KOPT-K1 (cell line): ENCODE measurements at regions not wholly inside any gene's neighbourhood (a gene's known extent, or its start where the extent isn't known, plus 50 kb on each side); places are given as distances from the start of the nearest gene placed in this dataset.

ENCODE experiments used
- H3K27ac ChIP-seq: fragments of 200-600 bp; sonication (generic); 2 replicates; pipeline ENCODE4 v1.5.1; 2016; ENCODE audit warnings: antibody characterized with exemption, mild to moderate bottlenecking, low read depth, low read length; ENCODE audit not compliant: poor library complexity, severe bottlenecking
- H3K36me3 ChIP-seq: fragments of 200-600 bp; sonication (generic); 2 replicates; pipeline ENCODE4 v1.5.1; 2017; ENCODE audit warnings: antibody characterized with exemption, mild to moderate bottlenecking, low read length, moderate library complexity; ENCODE audit not compliant: insufficient read depth
- H3K9me3 ChIP-seq: fragments of 200-600 bp; sonication (generic); 2 replicates; pipeline ENCODE4 v1.5.1; 2017; ENCODE audit warnings: antibody characterized with exemption, low read length, mild to moderate bottlenecking; ENCODE audit not compliant: insufficient read depth, poor library complexity, severe bottlenecking

DNA sequence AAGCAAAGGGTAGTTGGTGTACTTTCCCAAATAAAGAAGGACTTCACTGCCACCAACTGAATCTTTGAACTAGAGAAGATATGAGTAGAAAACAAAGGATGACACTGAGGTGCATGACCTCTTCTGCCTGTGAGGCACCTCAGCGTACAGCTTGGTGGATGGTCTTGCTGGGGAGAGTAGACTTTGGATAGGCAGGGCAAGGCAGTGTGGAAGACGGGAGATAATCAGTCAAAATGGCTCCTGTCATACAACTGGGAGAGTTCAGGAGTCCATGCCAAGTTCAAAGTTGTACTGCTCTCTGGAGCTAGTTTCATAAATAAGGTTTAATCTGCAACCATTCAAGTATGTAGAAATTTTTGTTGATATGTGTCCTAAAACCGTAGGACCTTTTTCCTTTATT lies 143.4 kb downstream of the BARHL2 start:
- H3K27ac ChIP-seq, result no peak overlapping the region
- H3K36me3 ChIP-seq, result no peaks in the 10 kb centered on the region
- no peaks in the 10 kb centered on the region for H3K9me3 ChIP-seq

- Histone ChIP-seq H3K9me3 (no peaks in the 10 kb centered on the region), H3K36me3 (no peaks in the 10 kb centered on the region)
These were observed 144.7 kb downstream of the BARHL2 start for GRCh38 chr1:90572446-90572845.

DNA sequence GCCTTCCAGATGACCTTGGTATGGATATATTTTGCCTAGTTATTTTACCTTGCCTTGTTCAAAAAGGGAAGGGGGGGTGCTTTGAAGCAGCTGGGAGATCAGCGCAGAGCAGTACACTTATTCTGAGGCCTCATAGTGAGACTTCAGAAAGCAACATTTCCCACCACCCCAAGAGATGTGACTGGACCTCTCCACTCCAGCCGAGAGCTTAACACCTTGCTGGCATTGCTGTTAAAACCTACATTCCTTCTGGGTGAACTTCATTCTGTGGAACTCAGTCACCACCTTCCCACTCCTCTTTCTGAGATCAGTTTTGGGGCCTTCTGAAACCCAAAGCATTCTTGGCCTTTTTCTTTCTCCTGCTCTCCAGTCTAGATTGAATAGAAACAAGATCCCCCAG lies 148.7 kb downstream of the BARHL2 start:
- no peaks in the 10 kb centered on the region for H3K9me3 ChIP-seq
- no peaks in the 10 kb centered on the region for H3K36me3 ChIP-seq
- H3K27ac ChIP-seq, result no peak overlapping the region

More at GRCh38 chr1:90572446-90572845, 144.7 kb downstream of the BARHL2 start:
- no peak overlapping the region for H3K27ac ChIP-seq

DNA sequence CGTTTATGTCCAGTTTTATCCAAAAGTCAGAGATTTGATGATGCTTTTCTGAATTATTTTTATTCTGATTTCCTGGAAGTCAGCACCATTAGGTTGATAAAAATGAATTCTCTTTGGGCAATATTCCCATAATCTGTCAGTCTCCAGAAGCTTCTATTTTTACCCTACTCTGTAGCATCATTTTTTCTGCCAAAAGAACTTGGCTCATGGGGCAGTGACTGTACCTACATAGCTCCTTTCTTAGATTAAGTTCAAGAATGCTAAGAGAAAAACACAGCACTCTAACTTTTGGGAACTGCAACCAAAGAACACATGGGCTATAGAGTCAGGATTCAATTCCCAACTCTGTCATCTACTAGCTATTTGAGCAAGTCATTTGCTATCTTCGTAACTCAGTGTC lies 152.9 kb downstream of the BARHL2 start:
- no peaks in the 10 kb centered on the region for H3K9me3 ChIP-seq
- H3K36me3 ChIP-seq, result no peaks in the 10 kb centered on the region
- H3K27ac ChIP-seq, result no peak overlapping the region

DNA sequence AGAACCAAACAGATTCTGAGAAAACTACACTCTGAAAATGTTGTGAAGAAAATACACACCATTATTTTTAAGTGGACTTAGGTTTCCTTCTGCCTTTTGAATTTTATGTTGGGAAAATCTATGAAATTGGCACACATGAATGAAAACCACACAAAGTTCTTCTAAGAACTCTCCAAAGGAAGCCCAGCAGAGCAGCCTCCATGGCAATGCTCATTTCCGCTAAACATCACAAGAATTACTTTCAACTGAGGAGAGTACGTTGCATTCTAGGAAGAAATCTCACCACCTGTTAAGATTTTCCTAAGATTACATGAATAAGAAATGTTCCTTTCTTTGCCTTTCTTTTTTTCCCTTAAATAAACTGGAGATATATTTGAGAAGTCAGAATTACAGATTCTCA lies 154.2 kb downstream of the BARHL2 start:
- Histone ChIP-seq H3K9me3 (no peaks in the 10 kb centered on the region), H3K36me3 (no peaks in the 10 kb centered on the region), H3K27ac (no peak overlapping the region)

- Histone ChIP-seq H3K27ac (no peak overlapping the region), H3K9me3 (no peaks in the 10 kb centered on the region), H3K36me3 (no peaks in the 10 kb centered on the region)
These were observed 155.2 kb downstream of the BARHL2 start for GRCh38 chr1:90561911-90562310.

GRCh38 chr1:90561103-90561783 lies 155.9 kb downstream of the BARHL2 start:
- no peaks in the 10 kb centered on the region for H3K9me3 ChIP-seq
- H3K27ac ChIP-seq, result no peak overlapping the region
- no peaks in the 10 kb centered on the region for H3K36me3 ChIP-seq

DNA sequence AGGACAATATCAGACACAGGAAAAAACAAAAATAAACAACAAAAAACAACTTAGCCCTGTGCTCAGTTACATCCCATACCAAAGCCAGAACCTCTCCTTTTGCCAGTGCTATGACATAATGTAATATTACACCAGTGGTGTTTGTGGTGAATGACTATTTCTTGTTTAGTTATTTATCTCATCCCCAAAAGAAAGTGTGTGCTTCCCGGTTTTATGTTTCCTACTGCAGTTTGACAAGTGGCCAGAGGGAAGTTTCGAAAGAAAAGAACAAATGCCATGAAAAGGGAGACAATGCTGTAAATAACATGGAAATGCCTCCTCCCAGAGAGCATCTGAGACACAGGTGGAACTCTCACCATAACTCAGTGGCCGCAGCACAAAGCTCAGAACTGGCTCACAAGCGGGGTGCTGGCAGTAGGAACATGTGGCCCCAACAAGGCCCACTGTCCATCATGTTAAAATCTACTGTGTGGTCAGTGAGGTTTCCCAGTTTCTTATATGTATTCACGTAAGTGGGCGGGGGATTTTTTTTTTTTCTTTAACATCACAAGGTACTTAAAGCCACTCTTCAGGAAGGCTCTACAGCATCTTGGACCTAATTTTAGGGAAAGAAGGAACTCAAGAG lies 158.2 kb downstream of the BARHL2 start:
- Histone ChIP-seq H3K27ac (no peak overlapping the region), H3K36me3 (no peaks in the 10 kb centered on the region), H3K9me3 (no peaks in the 10 kb centered on the region)

GRCh38 chr1:90558126-90558525 lies 159.0 kb downstream of the BARHL2 start:
- Histone ChIP-seq H3K36me3 (no peaks in the 10 kb centered on the region), H3K9me3 (no peaks in the 10 kb centered on the region), H3K27ac (no peak overlapping the region)

DNA sequence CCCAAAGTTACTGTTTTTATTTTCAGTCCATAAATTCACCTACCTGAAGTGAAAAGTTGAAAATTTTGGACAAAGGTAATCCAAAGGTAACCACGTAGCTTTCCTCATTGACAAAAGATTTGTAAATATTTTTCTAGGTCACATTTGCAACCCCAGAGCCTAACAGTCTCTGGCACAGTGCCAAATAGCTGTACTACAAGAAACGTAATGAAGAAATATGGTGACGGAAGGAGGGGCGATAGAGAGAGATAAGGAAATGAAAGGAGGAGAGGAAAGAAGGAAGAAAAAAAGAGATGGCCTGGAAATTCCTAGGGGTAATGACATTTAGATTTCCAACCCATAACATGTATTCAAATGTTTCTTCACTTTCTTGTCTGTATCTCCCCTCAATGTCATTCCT lies 159.4 kb downstream of the BARHL2 start:
- H3K36me3 ChIP-seq, result no peaks in the 10 kb centered on the region
- no peak overlapping the region for H3K27ac ChIP-seq
- H3K9me3 ChIP-seq, result no peaks in the 10 kb centered on the region

- Histone ChIP-seq H3K9me3 (no peaks in the 10 kb centered on the region), H3K27ac (no peak overlapping the region), H3K36me3 (no peaks in the 10 kb centered on the region)
These were observed 166.3 kb downstream of the BARHL2 start for GRCh38 chr1:90550626-90551406.

DNA sequence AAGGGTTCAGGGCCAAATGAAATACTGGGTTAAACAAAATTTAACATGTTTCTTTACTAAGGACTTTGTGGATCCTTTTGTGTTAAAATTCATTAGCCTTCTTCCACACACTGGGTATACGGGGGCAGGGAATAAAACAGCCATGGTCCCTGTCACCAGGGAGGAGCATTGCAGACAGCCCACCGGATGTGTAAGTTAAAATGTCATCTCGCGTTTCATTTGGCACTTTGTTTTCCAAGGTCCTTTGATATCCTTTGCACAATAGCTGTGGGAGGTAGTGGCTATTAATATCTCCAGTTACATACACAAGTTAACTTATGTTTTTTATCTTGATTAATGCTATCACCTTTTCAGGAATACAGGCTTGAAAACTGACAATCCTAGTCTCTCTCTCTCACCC lies 172.7 kb downstream of the BARHL2 start:
- H3K27ac ChIP-seq, result no peak overlapping the region
- H3K36me3 ChIP-seq, result no peaks in the 10 kb centered on the region
- no peaks in the 10 kb centered on the region for H3K9me3 ChIP-seq

GRCh38 chr1:90537606-90538362 lies 179.3 kb downstream of the BARHL2 start:
- Histone ChIP-seq H3K36me3 (no peaks in the 10 kb centered on the region), H3K27ac (no peak overlapping the region), H3K9me3 (no peaks in the 10 kb centered on the region)

DNA sequence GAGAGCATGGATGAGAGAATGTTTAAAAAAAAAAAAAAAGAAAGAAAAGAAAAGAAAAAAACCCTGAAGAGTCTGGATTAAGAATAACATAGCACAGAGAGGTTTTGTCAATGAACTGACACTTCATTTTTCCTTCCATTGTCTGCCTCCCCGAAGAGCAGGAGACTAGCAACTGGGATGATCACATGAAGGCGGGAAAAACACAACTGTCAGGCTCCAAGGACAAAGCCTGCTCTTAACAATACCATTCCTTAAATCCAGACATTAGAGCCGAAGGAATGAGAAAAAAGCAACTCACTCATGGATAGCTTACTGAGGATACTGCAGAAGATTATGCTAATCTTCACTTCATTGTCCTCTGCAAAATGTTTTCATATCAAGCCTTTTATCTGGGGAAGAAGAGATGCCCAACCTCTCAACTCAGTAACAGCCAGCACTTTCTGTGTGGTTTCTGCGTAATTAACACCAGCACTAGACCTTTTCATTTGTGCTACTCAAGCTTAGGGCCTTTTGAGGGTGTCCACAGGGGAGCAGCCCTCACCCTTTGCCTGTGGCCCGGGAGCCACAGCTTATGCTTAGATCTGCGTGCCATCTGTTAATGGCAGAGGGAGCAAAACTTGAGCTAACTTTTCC lies 182.3 kb downstream of the BARHL2 start:
- Histone ChIP-seq H3K9me3 (no peaks in the 10 kb centered on the region), H3K27ac (no peak overlapping the region), H3K36me3 (no peaks in the 10 kb centered on the region)

- Histone ChIP-seq H3K27ac (no peak overlapping the region), H3K36me3 (no peaks in the 10 kb centered on the region), H3K9me3 (no peaks in the 10 kb centered on the region)
These were observed 183.0 kb downstream of the BARHL2 start for GRCh38 chr1:90534116-90534515.
